GM12872 (cell line): ENCODE measurements at regions not wholly inside any gene's neighbourhood (a gene's known extent, or its start where the extent isn't known, plus 50 kb on each side); places are given as distances from the start of the nearest gene placed in this dataset.

ENCODE experiments used
- TF ChIP-seq, protein P1 (sequence below): IDR thresholded peaks from 3 replicates; pipeline ENCODE4 v1.5.1; 2011; ENCODE audit warnings: low read depth, mild to moderate bottlenecking, low read length, moderate library complexity; ENCODE audit not compliant: insufficient read depth

DNA sequence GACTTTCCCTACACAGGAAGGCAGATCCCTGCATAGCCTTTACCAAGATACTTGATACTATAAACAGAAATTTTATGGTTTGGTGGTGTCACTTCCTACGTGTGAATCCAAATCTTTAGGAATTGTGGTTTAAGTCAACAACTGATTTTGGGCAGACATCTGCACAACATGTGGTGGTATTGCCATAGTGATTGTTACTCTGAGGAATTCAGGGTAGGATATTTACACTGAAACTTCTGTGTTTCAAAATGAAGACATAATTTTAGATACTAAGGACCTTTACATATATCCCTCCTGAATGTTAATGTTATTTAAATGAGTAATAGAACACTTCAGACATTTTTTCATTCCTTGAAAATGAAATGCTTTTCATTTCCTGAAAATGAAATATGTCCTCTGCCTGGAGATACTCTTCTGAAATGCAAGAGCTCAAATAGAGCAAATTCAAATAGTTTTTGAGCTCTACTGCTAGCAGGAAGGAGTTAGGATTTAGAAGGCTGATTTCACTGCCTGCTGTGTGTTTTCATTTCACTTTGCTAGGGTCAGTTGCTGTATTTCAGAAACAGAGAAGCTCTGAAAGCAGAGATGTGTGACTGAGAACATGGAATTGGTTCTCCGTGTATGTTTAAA, 77.2 kb downstream of the MDH1 start:
- TF ChIP-seq, protein P1, sequence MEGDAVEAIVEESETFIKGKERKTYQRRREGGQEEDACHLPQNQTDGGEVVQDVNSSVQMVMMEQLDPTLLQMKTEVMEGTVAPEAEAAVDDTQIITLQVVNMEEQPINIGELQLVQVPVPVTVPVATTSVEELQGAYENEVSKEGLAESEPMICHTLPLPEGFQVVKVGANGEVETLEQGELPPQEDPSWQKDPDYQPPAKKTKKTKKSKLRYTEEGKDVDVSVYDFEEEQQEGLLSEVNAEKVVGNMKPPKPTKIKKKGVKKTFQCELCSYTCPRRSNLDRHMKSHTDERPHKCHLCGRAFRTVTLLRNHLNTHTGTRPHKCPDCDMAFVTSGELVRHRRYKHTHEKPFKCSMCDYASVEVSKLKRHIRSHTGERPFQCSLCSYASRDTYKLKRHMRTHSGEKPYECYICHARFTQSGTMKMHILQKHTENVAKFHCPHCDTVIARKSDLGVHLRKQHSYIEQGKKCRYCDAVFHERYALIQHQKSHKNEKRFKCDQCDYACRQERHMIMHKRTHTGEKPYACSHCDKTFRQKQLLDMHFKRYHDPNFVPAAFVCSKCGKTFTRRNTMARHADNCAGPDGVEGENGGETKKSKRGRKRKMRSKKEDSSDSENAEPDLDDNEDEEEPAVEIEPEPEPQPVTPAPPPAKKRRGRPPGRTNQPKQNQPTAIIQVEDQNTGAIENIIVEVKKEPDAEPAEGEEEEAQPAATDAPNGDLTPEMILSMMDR, result no peak

DNA sequence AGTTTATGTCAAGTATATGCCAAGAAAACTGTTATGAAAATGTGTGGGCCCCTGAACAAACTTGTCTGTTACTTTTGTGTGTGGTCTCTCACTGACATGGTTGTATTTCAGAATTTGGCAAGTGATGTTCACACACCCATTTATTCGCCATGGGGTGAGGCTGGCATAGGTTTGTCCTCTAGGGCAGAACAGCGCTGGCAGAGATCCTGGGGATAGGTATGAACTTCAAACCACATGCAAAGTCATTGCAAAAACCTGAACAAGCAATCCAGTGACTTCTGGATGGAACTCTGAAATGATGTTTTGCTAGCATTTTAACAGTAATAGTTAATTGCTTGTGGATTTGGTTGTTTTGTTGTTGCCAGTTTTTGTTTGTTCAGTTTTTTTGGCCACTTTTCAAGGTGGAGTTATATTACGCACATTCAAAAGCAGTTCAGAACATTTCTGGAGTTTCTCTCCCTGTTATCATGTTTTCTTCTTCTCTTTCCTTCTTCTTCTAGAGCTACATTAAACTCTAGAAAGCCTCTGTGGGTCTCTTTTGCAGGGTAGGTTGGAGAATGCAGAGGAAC, 78.5 kb downstream of the MDH1 start:
- TF ChIP-seq, protein P1, result no peak

DNA sequence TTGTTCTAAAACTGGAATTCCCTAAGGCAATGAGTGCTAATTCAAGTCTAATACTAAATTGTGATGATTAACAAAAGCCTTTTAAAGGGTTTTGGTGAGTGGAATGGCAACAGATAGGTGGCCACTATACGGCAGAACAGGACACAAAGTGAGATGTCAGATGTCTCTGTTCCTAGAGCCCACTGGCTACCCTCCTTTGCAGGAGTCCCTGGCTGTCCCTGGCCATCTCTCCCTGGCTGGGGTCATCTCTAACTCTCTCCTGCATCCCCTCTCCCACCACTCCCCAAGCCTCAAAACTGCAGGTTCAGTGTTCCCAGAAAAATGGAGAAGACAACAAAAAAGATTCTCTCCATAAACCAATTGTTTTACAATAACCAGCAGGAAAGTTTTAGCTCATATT, 79.2 kb downstream of the MDH1 start:
- TF ChIP-seq, protein P1, result no peak

DNA sequence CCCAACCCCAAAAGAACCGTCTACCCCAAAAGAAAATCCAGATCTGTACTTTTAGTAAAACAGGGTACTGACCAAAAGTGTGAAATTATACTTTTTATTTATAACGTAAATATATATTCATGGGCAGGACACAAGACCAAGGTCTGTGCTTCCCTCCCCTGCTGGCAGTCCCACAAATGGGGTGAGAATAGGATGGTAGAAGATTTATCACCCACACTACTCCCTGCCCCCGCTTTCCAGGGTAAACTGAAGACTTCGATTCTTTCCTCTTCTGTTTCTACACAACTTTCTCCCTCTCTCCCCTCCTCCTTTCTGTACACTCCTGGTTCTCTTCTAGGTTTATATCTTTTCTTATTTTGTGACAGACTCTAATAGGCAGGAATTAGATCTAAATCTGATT, 79.7 kb downstream of the MDH1 start:
- TF ChIP-seq, protein P1, result no peak

DNA sequence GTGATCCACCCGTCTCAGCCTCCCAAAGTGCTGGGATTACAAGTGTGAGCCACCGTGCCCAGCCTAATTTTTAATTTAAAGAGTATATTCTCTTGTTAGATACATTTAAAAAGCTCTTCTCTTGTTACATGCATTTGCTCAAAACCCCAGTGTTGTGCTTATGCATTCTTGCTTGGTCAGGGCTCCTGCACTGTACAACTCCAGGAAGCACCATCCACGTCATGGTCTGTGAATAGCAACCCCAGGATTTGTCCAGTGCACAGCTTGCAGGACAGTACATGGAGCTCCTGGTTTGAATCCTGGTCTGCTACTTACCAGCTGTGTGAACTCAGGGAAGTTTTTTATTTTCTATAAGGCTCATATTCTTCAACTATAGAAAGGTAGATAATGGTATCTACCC, 80.8 kb downstream of the MDH1 start:
- TF ChIP-seq, protein P1, result no peak

DNA sequence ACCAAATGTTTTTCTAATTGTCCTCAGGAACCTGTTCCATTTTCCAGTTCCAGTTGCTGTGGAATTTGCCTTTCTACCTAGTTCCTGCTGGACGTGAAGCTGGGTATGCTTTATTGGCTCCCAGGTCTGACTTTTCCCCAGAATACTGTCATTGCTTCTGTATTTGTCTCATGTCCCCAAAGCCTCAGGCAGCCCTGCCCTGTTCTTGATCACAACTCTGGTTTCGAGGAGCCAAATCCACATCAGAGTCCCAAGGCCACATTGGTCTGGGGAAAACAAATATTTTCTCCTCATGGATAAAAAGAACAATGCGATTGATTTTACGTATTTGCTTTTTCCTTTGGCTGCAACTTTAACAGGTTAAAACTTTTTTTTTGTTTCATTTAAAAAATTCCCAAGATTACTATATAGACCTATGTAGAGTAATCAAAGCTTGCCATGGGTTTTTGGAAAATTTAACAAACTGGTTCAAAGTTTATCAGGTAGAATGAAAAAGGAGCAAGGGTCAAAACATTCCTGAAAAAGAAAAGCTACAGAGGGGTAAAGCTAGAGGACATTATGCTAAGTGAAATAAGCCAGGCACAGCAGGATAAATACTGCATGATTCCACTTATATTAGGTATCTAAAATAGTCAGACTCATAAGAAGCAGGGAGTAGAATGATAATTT, 85.2 kb downstream of the MDH1 start:
- TF ChIP-seq, protein P1, result no peak

GRCh38 chr2:63675026-63675425, 86.3 kb downstream of the MDH1 start:
- TF ChIP-seq, protein P1, result no peak
